ENCODE measurements at regions not wholly inside any gene's neighbourhood (a gene's known extent, or its start where the extent isn't known, plus 50 kb on each side); places are given as distances from the start of the nearest gene placed in this dataset.

DNA sequence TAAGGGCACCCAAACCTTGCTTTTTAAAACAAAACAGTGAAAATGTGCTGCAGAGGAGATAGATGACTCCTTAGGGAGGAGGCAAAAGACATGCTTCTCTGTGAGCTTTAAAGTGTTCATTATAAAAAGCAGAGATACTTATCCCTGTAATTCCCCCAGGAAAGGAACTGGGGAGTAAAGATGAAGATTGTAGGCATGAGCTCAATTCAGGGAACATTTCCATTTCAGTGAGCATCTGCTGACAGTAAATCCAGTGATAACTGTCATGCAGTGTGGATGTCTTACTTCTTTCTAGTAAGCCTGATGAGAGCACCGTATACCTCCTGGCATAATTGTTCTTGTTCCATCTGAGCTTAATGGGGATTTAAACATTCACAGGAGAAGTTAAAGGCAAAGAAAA, 1296.5 kb downstream of the MRPL39 start:
- Histone ChIP-seq H3K18ac (ENCODE audit: extremely low read depth, low read length) (no peak overlapping the region), H3K4me3 (ENCODE audit: extremely low read depth in 1 of 4, insufficient read depth in 2 of 4, low read depth in 3 of 4, low read length in 4 of 4) (no peak overlapping the region), H2BK20ac (ENCODE audit: low read length) (no peak overlapping the region), H3K79me1 (ENCODE audit: low read depth, low read length) (no peaks in the 10 kb centered on the region; the same call in 1 of the 2 replicates), H3K14ac (ENCODE audit: insufficient read length) (no peak overlapping the region), H3K36me3 (ENCODE audit: control insufficient read depth in 2 of 4, insufficient read depth in 4 of 4, low read length in 3 of 4) (no peaks in the 10 kb centered on the region), H4K5ac (ENCODE audit: insufficient read length, low read depth, low read length) (no peak overlapping the region), H3K9ac (replicated peaks in 1 of 4; ENCODE audit: extremely low read depth in 1 of 4, low read depth in 3 of 4, low read length in 3 of 4) (no peak overlapping the region), H2BK5ac (ENCODE audit: low read depth, low read length) (no peak overlapping the region), H4K91ac (replicated peaks; ENCODE audit: insufficient read length, low read length) (no peak overlapping the region), H3K4me1 (replicated peaks in 1 of 4; ENCODE audit: control insufficient read depth in 3 of 4, insufficient read depth in 4 of 4, low read length in 3 of 4) (no peaks in the 10 kb centered on the region), H3K79me2 (ENCODE audit: control insufficient read depth in 1 of 2, insufficient read depth in 2 of 2, low read length in 2 of 2) (no peaks in the 10 kb centered on the region), H3K4me2 (ENCODE audit: insufficient read depth in 1 of 2, low read depth in 2 of 2, low read length in 2 of 2) (no peak overlapping the region), H3K23ac (ENCODE audit: insufficient read length) (no peak overlapping the region), H4K8ac (ENCODE audit: extremely low read depth, insufficient read depth, low read length) (no peak overlapping the region), H2AFZ (ENCODE audit: low read length) (no peak overlapping the region; the same call in 1 of the 2 replicates), H2AK5ac (ENCODE audit: low read depth, low read length) (no peak overlapping the region), H2BK15ac (ENCODE audit: low read length) (no peak overlapping the region), H3K9me3 (ENCODE audit: insufficient read depth in 2 of 2, low read depth in 1 of 2, low read length in 1 of 2) (peaks cover 4 to 37% of the 10 kb centered on the region in 2 experiments; a peak in 3 of 4 replicates), H2BK120ac (replicated peaks; ENCODE audit: low read depth, low read length) (no peak overlapping the region), H2BK12ac (ENCODE audit: low read depth, low read length) (no peak overlapping the region), H3K27me3 (replicated peaks in 1 of 4; ENCODE audit: control insufficient read depth in 3 of 4, extremely low read depth in 1 of 4, insufficient read depth in 3 of 4, low read length in 3 of 4) (no peaks in the 10 kb centered on the region), H3K4ac (replicated peaks; ENCODE audit: insufficient read length, low read depth, low read length) (no peak overlapping the region), H3K56ac (replicated peaks; ENCODE audit: insufficient read length, low read depth, low read length) (no peak overlapping the region), H4K20me1 (replicated peaks in 1 of 2; ENCODE audit: control insufficient read depth in 1 of 2, insufficient read depth in 2 of 2, low read length in 2 of 2) (no peaks in the 10 kb centered on the region), H3K27ac (ENCODE audit: low read depth, low read length) (no peak overlapping the region), H3K23me2 (ENCODE audit: low read depth, low read length) (no peaks in the 10 kb centered on the region)
- no peak for FAIRE-seq
- ChIA-PET CTCF (ENCODE audit: partially characterized antibody) (interaction anchor here (1.0 kb wide), 1 partner anchor 15 kb away, joined by 3 read pairs; no protein-coding TSS in a partner anchor), POLR2A (ENCODE audit: partially characterized antibody) (no interaction called here)
- 95% methylated on average over 1 of the region's 1 CpG; no CpG with 5 or more reads in 1 of the 2 experiments for WGBS, 2 experiments (ENCODE audit: extremely low coverage in 1 of 2, insufficient coverage in 1 of 2, insufficient read length in 1 of 2, insufficient replicate concordance in 2 of 2, low coverage in 1 of 2, low lambda C conversion rate in 2 of 2, missing lambda C conversion rate in 1 of 2)
- DNase-seq (ENCODE audit: low read depth in 1 of 2, low spot score in 2 of 2) = no peak
- TF ChIP-seq NANOG (IDR thresholded peaks at IDR 0.05; ENCODE audit: insufficient read depth, low read depth, low read length, poor library complexity, severe bottlenecking) (no peak), SP2 (IDR thresholded peaks at IDR 0.05; ENCODE audit: low read length) (no peak), SIX5 (IDR thresholded peaks at IDR 0.05; ENCODE audit: low read depth, low read length) (no peak)
